MCF 10A (cell line): ENCODE measurements at regions not wholly inside any gene's neighbourhood (a gene's known extent, or its start where the extent isn't known, plus 50 kb on each side); places are given as distances from the start of the nearest gene placed in this dataset.

Experiments
- BruUV-seq: library from RNA; stranded (reverse); fragments of 400-500 nt; replicated peaks from 2 replicates; lab custom pipeline; 2021; lab: Mats Ljungman, UMichigan
- CTCF ChIA-PET: fragments of 300-600 bp; sonication (Branson Sonifier 250); formaldehyde crosslinking; extraction: SDS; loops from one replicate; lab custom pipeline; 2021; ENCODE audit warnings: antibody characterized with exemption, inconsistent platforms; lab: Yijun Ruan, JAX
- POLR2A ChIA-PET: fragments of 300-600, 350-650 bp; sonication (Branson Sonifier 250); formaldehyde crosslinking; extraction: SDS; loops from one replicate; lab custom pipeline; 2020; ENCODE audit warnings: antibody characterized with exemption, inconsistent platforms; lab: Yijun Ruan, JAX
- DNase-seq: peaks from one replicate; pipeline ENCODE4 v3.0.0-alpha.2; 2018; ENCODE audit not compliant: unreplicated experiment
- H3K27ac Mint-ChIP-seq: one replicate; pipeline ENCODE4 v1.8.0; 2022; ENCODE audit warnings: mild to moderate bottlenecking, low read depth, mixed read lengths; ENCODE audit not compliant: unreplicated experiment
- H3K27me3 Mint-ChIP-seq: one replicate; pipeline ENCODE4 v1.8.0; 2022; ENCODE audit warnings: mixed read lengths; ENCODE audit not compliant: insufficient read depth, unreplicated experiment
- H3K36me3 Mint-ChIP-seq: one replicate; pipeline ENCODE4 v1.8.0; 2022; ENCODE audit warnings: mild to moderate bottlenecking, moderate library complexity, mixed read lengths; ENCODE audit not compliant: insufficient read depth, unreplicated experiment
- H3K4me1 Mint-ChIP-seq: one replicate; pipeline ENCODE4 v1.8.0; 2022; ENCODE audit warnings: mixed read lengths; ENCODE audit not compliant: insufficient read depth, unreplicated experiment
- H3K4me3 Mint-ChIP-seq: one replicate; pipeline ENCODE4 v1.8.0; 2022; ENCODE audit warnings: mild to moderate bottlenecking, moderate library complexity, mixed read lengths; ENCODE audit not compliant: unreplicated experiment
- H3K9me3 Mint-ChIP-seq: one replicate; pipeline ENCODE4 v1.8.0; 2022; ENCODE audit warnings: mixed read lengths; ENCODE audit not compliant: unreplicated experiment
- intact Hi-C: fragments of 100-400 bp; cut with micrococcal nuclease; formaldehyde crosslinking; loops from 2 replicates; pipeline ENCODE4 v1.14.1; 2022
- TF ChIP-seq, protein P1 (sequence below): fragments of 200-600 bp; IDR thresholded peaks from one replicate; pipeline ENCODE4 v1.8.0; 2022; ENCODE audit warnings: antibody characterized with exemption, mild to moderate bottlenecking; ENCODE audit not compliant: unreplicated experiment

DNA sequence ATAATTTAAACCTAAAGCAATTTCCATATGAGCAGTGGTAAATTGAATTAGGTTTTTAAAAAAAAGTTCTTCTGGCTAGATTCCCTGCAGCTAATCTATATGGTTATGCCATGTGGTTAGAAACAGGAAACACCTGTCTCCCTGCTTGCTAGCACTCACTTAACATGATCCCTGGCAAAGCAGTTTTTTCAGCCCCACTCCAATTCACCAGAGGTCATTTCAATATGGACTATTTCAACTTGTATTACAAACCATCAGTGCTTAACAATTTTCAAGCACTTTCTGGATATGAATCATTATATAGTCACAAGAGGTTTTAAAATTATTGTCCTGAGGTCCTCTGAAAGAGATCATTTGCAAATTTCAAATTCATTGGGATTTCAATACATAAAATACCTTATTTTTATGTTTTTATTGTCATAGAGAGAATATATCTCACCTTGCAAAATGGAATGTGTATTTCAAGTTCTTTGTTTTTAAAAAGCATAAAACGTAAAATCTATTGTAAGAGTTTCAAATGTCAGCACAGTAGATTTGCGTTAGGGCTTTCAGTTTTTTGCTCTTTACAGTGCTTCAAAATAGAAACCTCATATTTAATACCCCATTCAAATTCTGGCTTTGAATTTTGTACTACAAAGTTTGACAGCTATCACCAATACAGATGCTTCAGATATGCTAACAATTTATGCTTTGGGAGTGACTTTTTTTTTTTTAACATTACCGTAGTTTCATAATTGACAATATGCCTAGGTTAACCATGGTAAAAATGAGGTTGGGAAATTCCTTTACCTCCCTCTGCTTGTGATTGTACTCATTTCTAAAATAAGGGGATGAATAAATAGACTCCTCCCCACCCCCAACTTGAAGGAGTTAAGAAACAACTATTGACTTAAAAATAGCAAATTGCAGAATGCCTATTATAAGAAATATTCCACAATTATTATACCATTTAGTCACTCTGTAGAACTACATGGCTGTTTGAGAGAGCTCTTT, 117.5 kb upstream of the HGF start:
- H3K9me3 Mint-ChIP-seq: no peaks in the 10 kb centered on the region
- no peak overlapping the region for H3K27ac Mint-ChIP-seq
- no peaks in the 10 kb centered on the region for H3K36me3 Mint-ChIP-seq
- H3K27me3 Mint-ChIP-seq: peaks cover 93% of the 10 kb centered on the region
- no TSS peak for BruUV-seq
- CTCF ChIA-PET: no interaction called here
- no peak overlapping the region for H3K4me3 Mint-ChIP-seq
- no peaks in the 10 kb centered on the region for H3K4me1 Mint-ChIP-seq
- TF ChIP-seq, protein P1, sequence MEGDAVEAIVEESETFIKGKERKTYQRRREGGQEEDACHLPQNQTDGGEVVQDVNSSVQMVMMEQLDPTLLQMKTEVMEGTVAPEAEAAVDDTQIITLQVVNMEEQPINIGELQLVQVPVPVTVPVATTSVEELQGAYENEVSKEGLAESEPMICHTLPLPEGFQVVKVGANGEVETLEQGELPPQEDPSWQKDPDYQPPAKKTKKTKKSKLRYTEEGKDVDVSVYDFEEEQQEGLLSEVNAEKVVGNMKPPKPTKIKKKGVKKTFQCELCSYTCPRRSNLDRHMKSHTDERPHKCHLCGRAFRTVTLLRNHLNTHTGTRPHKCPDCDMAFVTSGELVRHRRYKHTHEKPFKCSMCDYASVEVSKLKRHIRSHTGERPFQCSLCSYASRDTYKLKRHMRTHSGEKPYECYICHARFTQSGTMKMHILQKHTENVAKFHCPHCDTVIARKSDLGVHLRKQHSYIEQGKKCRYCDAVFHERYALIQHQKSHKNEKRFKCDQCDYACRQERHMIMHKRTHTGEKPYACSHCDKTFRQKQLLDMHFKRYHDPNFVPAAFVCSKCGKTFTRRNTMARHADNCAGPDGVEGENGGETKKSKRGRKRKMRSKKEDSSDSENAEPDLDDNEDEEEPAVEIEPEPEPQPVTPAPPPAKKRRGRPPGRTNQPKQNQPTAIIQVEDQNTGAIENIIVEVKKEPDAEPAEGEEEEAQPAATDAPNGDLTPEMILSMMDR: no peak
- no peak for DNase-seq
- POLR2A ChIA-PET: no interaction called here
- intact Hi-C loops: no loop called here

- intact Hi-C loops: no loop called here
- CTCF ChIA-PET: no interaction called here
- Mint-ChIP-seq H3K9me3 (no peaks in the 10 kb centered on the region), H3K4me3 (no peak overlapping the region), H3K27me3 (peaks cover 82% of the 10 kb centered on the region), H3K4me1 (no peaks in the 10 kb centered on the region), H3K36me3 (no peaks in the 10 kb centered on the region), H3K27ac (no peak overlapping the region)
- BruUV-seq: no TSS peak
- DNase-seq: no peak
- POLR2A ChIA-PET: no interaction called here
- TF ChIP-seq, protein P1: no peak
These were observed 116.4 kb upstream of the HGF start for GRCh38 chr7:81886211-81886764.

DNA sequence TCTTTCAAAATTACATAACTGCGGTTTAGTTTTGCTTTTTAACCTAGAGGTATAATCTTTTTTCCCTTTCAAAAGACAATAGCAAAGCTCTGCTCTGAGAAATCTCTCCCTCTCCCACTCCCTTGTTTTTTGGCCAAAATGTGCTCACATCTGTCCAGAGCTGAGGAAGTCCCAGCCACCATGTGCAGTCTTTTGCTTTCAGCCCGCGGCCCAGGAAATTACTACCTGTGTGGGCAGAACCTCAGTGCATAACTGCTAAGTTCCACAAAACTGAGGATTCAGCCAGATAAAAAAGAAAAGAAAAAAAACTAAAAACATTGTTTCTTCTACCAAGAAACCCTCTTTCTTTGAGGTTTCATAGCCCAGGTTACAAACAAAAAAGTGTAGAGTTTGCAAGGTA, 115.0 kb upstream of the HGF start:
- DNase-seq: no peak
- CTCF ChIA-PET: no interaction called here
- BruUV-seq: no TSS peak
- H3K9me3 Mint-ChIP-seq: no peaks in the 10 kb centered on the region
- peaks cover 82% of the 10 kb centered on the region for H3K27me3 Mint-ChIP-seq
- no peaks in the 10 kb centered on the region for H3K36me3 Mint-ChIP-seq
- H3K4me3 Mint-ChIP-seq: no peak overlapping the region
- TF ChIP-seq, protein P1: no peak
- H3K27ac Mint-ChIP-seq: no peak overlapping the region
- intact Hi-C loops: no loop called here
- POLR2A ChIA-PET: interaction anchor here (0.7 kb wide), 1 partner anchor 387 kb away, joined by 3 read pairs; no protein-coding TSS in a partner anchor
- H3K4me1 Mint-ChIP-seq: no peaks in the 10 kb centered on the region

- BruUV-seq: no TSS peak
- Mint-ChIP-seq H3K27me3 (peaks cover 78% of the 10 kb centered on the region), H3K4me3 (no peak overlapping the region), H3K4me1 (no peaks in the 10 kb centered on the region), H3K9me3 (no peaks in the 10 kb centered on the region), H3K27ac (no peak overlapping the region), H3K36me3 (no peaks in the 10 kb centered on the region)
- TF ChIP-seq, protein P1: no peak
- DNase-seq: no peak
- POLR2A ChIA-PET: no interaction called here
- CTCF ChIA-PET: interaction anchor here (0.8 kb wide), 1 partner anchor 133 kb away, joined by 3 read pairs; no protein-coding TSS in a partner anchor
- intact Hi-C loops: no loop called here
These were observed 114.0 kb upstream of the HGF start for GRCh38 chr7:81883801-81884393.
